Astrocyte (in vitro differentiated cells and primary cell): ENCODE measurements at regions not wholly inside any gene's neighbourhood (a gene's known extent, or its start where the extent isn't known, plus 50 kb on each side); places are given as distances from the start of the nearest gene placed in this dataset.

Source experiments
- DNase-seq: peaks from one replicate; pipeline ENCODE4 v3.0.0-alpha.2; 2010; ENCODE audit warnings: low read depth
- FAIRE-seq: peaks from 2 replicates; lab custom pipeline; 2011; peaks lifted over from hg19 to GRCh38; lab: Jason Lieb, UNC
- H2AFZ ChIP-seq: 2 replicates; pipeline ENCODE4 v1.6.0; 2012; ENCODE audit warnings: low read depth, low read length, inconsistent platforms
- H3K27ac ChIP-seq: 2 replicates; pipeline ENCODE4 v1.5.1; 2011; ENCODE audit warnings: low read depth, low read length, inconsistent platforms
- H3K27me3 ChIP-seq: 2 replicates; pipeline ENCODE4 v1.6.0; 2011; ENCODE audit warnings: low read length, inconsistent platforms; ENCODE audit not compliant: insufficient read depth
- H3K36me3 ChIP-seq: 2 replicates; pipeline ENCODE4 v1.5.1; 2011; ENCODE audit warnings: low read length, inconsistent platforms; ENCODE audit not compliant: insufficient read depth
- H3K4me1 ChIP-seq: 2 replicates; pipeline ENCODE4 v1.5.1; 2011; ENCODE audit warnings: low read length, inconsistent platforms; ENCODE audit not compliant: insufficient read depth
- H3K4me2 ChIP-seq: 2 replicates; pipeline ENCODE4 v1.6.0; 2012; ENCODE audit warnings: low read length, inconsistent platforms
- H3K4me3 ChIP-seq: 2 replicates; pipeline ENCODE4 v1.5.1; 2011; ENCODE audit warnings: low read depth, mild to moderate bottlenecking, low read length, inconsistent platforms; ENCODE audit not compliant: insufficient read depth
- H3K79me2 ChIP-seq: 2 replicates; pipeline ENCODE4 v1.6.0; 2012; ENCODE audit warnings: mild to moderate bottlenecking, low read length, inconsistent platforms; ENCODE audit not compliant: insufficient read depth
- H3K9ac ChIP-seq: 2 replicates; pipeline ENCODE4 v1.6.0; 2012; ENCODE audit warnings: mild to moderate bottlenecking, low read length, inconsistent platforms
- H3K9me3 ChIP-seq: 2 replicates; pipeline ENCODE4 v1.5.1; 2012; ENCODE audit warnings: low read depth, mild to moderate bottlenecking, low read length, inconsistent platforms; ENCODE audit not compliant: insufficient read depth
- H4K20me1 ChIP-seq: 2 replicates; pipeline ENCODE4 v1.6.0; 2012; ENCODE audit warnings: low read length, inconsistent platforms; ENCODE audit not compliant: insufficient read depth
- H3K27ac Mint-ChIP-seq: one replicate; pipeline ENCODE4 v1.8.0; 2021; ENCODE audit warnings: mild to moderate bottlenecking, mixed read lengths; ENCODE audit not compliant: unreplicated experiment
- H3K27me3 Mint-ChIP-seq: one replicate; pipeline ENCODE4 v1.8.0; 2021; ENCODE audit warnings: low read depth, mixed read lengths; ENCODE audit not compliant: unreplicated experiment
- H3K36me3 Mint-ChIP-seq: one replicate; pipeline ENCODE4 v1.8.0; 2021; ENCODE audit warnings: low read depth, mixed read lengths; ENCODE audit not compliant: unreplicated experiment
- H3K4me1 Mint-ChIP-seq: one replicate; pipeline ENCODE4 v1.8.0; 2021; ENCODE audit warnings: low read depth, mixed read lengths; ENCODE audit not compliant: unreplicated experiment
- H3K4me3 Mint-ChIP-seq: one replicate; pipeline ENCODE4 v1.8.0; 2021; ENCODE audit warnings: mild to moderate bottlenecking, moderate library complexity, mixed read lengths; ENCODE audit not compliant: unreplicated experiment
- H3K9me3 Mint-ChIP-seq: one replicate; pipeline ENCODE4 v1.8.0; 2021; ENCODE audit warnings: mild to moderate bottlenecking, mixed read lengths; ENCODE audit not compliant: unreplicated experiment
- CTCF ChIP-seq: IDR thresholded peaks from 2 replicates; pipeline ENCODE4 v1.5.1; 2011; ENCODE audit warnings: low read depth, mild to moderate bottlenecking, inconsistent platforms, low read length, moderate library complexity; ENCODE audit not compliant: insufficient read depth
- EZH2 ChIP-seq: IDR thresholded peaks from 2 replicates; pipeline ENCODE4 v1.6.1; 2012; ENCODE audit warnings: mild to moderate bottlenecking, low read length, inconsistent platforms; ENCODE audit not compliant: insufficient read depth

- Histone ChIP-seq H3K4me2 (no peak overlapping the region), H4K20me1 (no peaks in the 10 kb centered on the region), H3K27ac (no peak overlapping the region), H3K79me2 (no peaks in the 10 kb centered on the region), H3K9me3 (no peaks in the 10 kb centered on the region), H3K4me1 (no peaks in the 10 kb centered on the region), H3K9ac (no peak overlapping the region), H3K27me3 (no peaks in the 10 kb centered on the region), H2AFZ (no peak overlapping the region), H3K36me3 (no peaks in the 10 kb centered on the region), H3K4me3 (no peak overlapping the region)
- no peak for DNase-seq
- Mint-ChIP-seq H3K4me1 (no peaks in the 10 kb centered on the region), H3K36me3 (peaks cover 2% of the 10 kb centered on the region), H3K27ac (no peak overlapping the region), H3K9me3 (peaks cover 2% of the 10 kb centered on the region), H3K4me3 (no peak overlapping the region), H3K27me3 (no peaks in the 10 kb centered on the region)
- no peak for FAIRE-seq
- no peak for TF ChIP-seq EZH2
- no peak for TF ChIP-seq CTCF
These were observed 90.9 kb upstream of the SUCLG2 start for GRCh38 chr3:67745296-67745695.

DNA sequence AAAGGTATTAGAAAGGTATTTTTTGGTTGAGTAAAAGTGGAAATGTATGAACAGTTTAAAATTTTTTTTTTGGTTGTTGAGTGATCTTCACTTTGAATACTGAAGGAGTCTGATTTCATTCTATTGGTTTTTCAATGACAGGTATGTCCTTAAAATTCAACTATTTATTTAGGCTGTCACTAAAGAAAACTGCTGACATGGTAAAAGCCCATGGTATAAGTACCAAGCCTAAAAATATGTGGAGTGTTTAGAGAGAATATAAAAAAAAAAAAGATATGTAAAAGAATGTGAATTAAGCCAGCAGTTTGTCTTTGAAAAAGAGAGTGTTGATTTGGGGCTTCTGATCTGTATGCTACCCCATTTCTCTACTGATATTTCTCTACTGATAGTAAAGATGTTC lies 90.3 kb upstream of the SUCLG2 start:
- no peak for DNase-seq

More for the DNA sequence above, 90.3 kb upstream of the SUCLG2 start:
- H3K9me3 ChIP-seq, result no peaks in the 10 kb centered on the region
- H3K4me3 Mint-ChIP-seq, result no peak overlapping the region
- H3K9ac ChIP-seq, result no peak overlapping the region
- no peaks in the 10 kb centered on the region for H3K27me3 Mint-ChIP-seq
- peaks cover 2% of the 10 kb centered on the region for H3K9me3 Mint-ChIP-seq
- TF ChIP-seq CTCF (no peak), EZH2 (no peak)
- H3K4me1 Mint-ChIP-seq, result no peaks in the 10 kb centered on the region
- no peak overlapping the region for H2AFZ ChIP-seq
- no peaks in the 10 kb centered on the region for H3K36me3 ChIP-seq
- H3K27ac ChIP-seq, result no peak overlapping the region
- H3K4me1 ChIP-seq, result no peaks in the 10 kb centered on the region
- FAIRE-seq, result no peak
- H3K36me3 Mint-ChIP-seq, result peaks cover 2% of the 10 kb centered on the region
- H3K79me2 ChIP-seq, result no peaks in the 10 kb centered on the region
- no peak overlapping the region for H3K4me3 ChIP-seq
- H4K20me1 ChIP-seq, result no peaks in the 10 kb centered on the region
- no peak overlapping the region for H3K4me2 ChIP-seq
- no peak overlapping the region for H3K27ac Mint-ChIP-seq
- H3K27me3 ChIP-seq, result no peaks in the 10 kb centered on the region
